ENCODE measurements at regions not wholly inside any gene's neighbourhood (a gene's known extent, or its start where the extent isn't known, plus 50 kb on each side); places are given as distances from the start of the nearest gene placed in this dataset.
"Not testable (repeated sequence)": the region's sequence is repeated elsewhere in the genome, so short reads cannot be mapped to it uniquely, and the experiment has no call there.

- H4K91ac ChIP-seq (ENCODE audit: low read depth, low read length), result no peak overlapping the region
- H2BK120ac ChIP-seq (ENCODE audit: insufficient read depth, low read length, poor library complexity), result no peak overlapping the region
- no peak overlapping the region for H2BK12ac ChIP-seq (ENCODE audit: low read length)
- H3K79me1 ChIP-seq (ENCODE audit: low read length), result no peaks in the 10 kb centered on the region
- H3K4me3 ChIP-seq (ENCODE audit: low read depth, low read length), result no peak overlapping the region
- H4K8ac ChIP-seq (ENCODE audit: low read depth, low read length), result no peak overlapping the region
- H2AK5ac ChIP-seq (ENCODE audit: low read length), result no peak overlapping the region
- H4K12ac ChIP-seq (ENCODE audit: low read depth, low read length), result no peak overlapping the region
- no peak overlapping the region for H3K23ac ChIP-seq (ENCODE audit: low read length)
- no peak overlapping the region for H3K9ac ChIP-seq (ENCODE audit: low read length)
- no peaks in the 10 kb centered on the region for H3K36me3 ChIP-seq (ENCODE audit: control insufficient read depth in 1 of 2, insufficient read depth in 2 of 2, low read length in 2 of 2)
- no peaks in the 10 kb centered on the region for H3K4me1 ChIP-seq (ENCODE audit: control insufficient read depth in 1 of 2, insufficient read depth in 2 of 2, low read length in 2 of 2)
- H2AFZ ChIP-seq (ENCODE audit: insufficient read depth, low read length, poor library complexity), result no peak overlapping the region
- DNase-seq, result no peak
- no peaks in the 10 kb centered on the region for H3K27me3 ChIP-seq (ENCODE audit: insufficient read depth, low read length)
- H3K4me2 ChIP-seq (ENCODE audit: low read length), result no peak overlapping the region
- H3K4ac ChIP-seq (ENCODE audit: low read depth, low read length), result no peak overlapping the region
- H3K27ac ChIP-seq (ENCODE audit: low read depth, low read length), result no peak overlapping the region
- H2BK5ac ChIP-seq (ENCODE audit: low read depth, low read length, poor library complexity), result no peak overlapping the region
- H3K9me3 ChIP-seq (ENCODE audit: insufficient read depth, low read depth, low read length), result no peaks in the 10 kb centered on the region
- no peak overlapping the region for H3K18ac ChIP-seq (ENCODE audit: low read length)
- no CpG with 5 or more reads among the region's 1 CpG for WGBS (ENCODE audit: extremely low coverage, insufficient coverage, insufficient read length)
- H3K79me2 ChIP-seq (ENCODE audit: control insufficient read depth, insufficient read depth, low read length, poor library complexity), result no peaks in the 10 kb centered on the region
- no peak overlapping the region for H3K14ac ChIP-seq (ENCODE audit: low read length)
Observed at GRCh38 chr5:84709075-84709474, 324.4 kb upstream of the EDIL3 start.

- H3K9me3 ChIP-seq (ENCODE audit: insufficient read depth, low read depth, low read length), result no peaks in the 10 kb centered on the region
- no peak overlapping the region for H3K23ac ChIP-seq (ENCODE audit: low read length)
- no peak overlapping the region for H4K8ac ChIP-seq (ENCODE audit: low read depth, low read length)
- no peaks in the 10 kb centered on the region for H3K4me1 ChIP-seq (ENCODE audit: control insufficient read depth in 1 of 2, insufficient read depth in 2 of 2, low read length in 2 of 2)
- WGBS (ENCODE audit: extremely low coverage, insufficient coverage, insufficient read length), result no CpG with 5 or more reads among the region's 5 CpGs
- no peak overlapping the region for H2AFZ ChIP-seq (ENCODE audit: insufficient read depth, low read length, poor library complexity)
- H3K79me1 ChIP-seq (ENCODE audit: low read length), result no peaks in the 10 kb centered on the region
- no peak overlapping the region for H2BK120ac ChIP-seq (ENCODE audit: insufficient read depth, low read length, poor library complexity)
- no peaks in the 10 kb centered on the region for H3K79me2 ChIP-seq (ENCODE audit: control insufficient read depth, insufficient read depth, low read length, poor library complexity)
- H2BK5ac ChIP-seq (ENCODE audit: low read depth, low read length, poor library complexity), result no peak overlapping the region
- no peak overlapping the region for H3K4me3 ChIP-seq (ENCODE audit: low read depth, low read length)
- H3K4ac ChIP-seq (ENCODE audit: low read depth, low read length), result no peak overlapping the region
- no peak overlapping the region for H2BK12ac ChIP-seq (ENCODE audit: low read length)
- H3K9ac ChIP-seq (ENCODE audit: low read length), result no peak overlapping the region
- no peak for DNase-seq
- no peaks in the 10 kb centered on the region for H3K36me3 ChIP-seq (ENCODE audit: control insufficient read depth in 1 of 2, insufficient read depth in 2 of 2, low read length in 2 of 2)
- no peak overlapping the region for H3K4me2 ChIP-seq (ENCODE audit: low read length)
- no peak overlapping the region for H4K91ac ChIP-seq (ENCODE audit: low read depth, low read length)
- H3K27me3 ChIP-seq (ENCODE audit: insufficient read depth, low read length), result no peaks in the 10 kb centered on the region
- no peak overlapping the region for H4K12ac ChIP-seq (ENCODE audit: low read depth, low read length)
- H3K27ac ChIP-seq (ENCODE audit: low read depth, low read length), result no peak overlapping the region
- H3K18ac ChIP-seq (ENCODE audit: low read length), result no peak overlapping the region
- no peak overlapping the region for H2AK5ac ChIP-seq (ENCODE audit: low read length)
- H3K14ac ChIP-seq (ENCODE audit: low read length), result no peak overlapping the region
Observed at GRCh38 chr5:84706678-84707641, 322.3 kb upstream of the EDIL3 start.

- not testable (repeated sequence) for H3K4me3 ChIP-seq (ENCODE audit: low read depth, low read length); H3K27ac ChIP-seq (ENCODE audit: low read depth, low read length); H3K79me2 ChIP-seq (ENCODE audit: control insufficient read depth, insufficient read depth, low read length, poor library complexity); DNase-seq; H3K4me1 ChIP-seq (ENCODE audit: control insufficient read depth in 1 of 2, insufficient read depth in 2 of 2, low read length in 2 of 2); H4K12ac ChIP-seq (ENCODE audit: low read depth, low read length); H3K4ac ChIP-seq (ENCODE audit: low read depth, low read length); H3K18ac ChIP-seq (ENCODE audit: low read length); H3K79me1 ChIP-seq (ENCODE audit: low read length); H2BK120ac ChIP-seq (ENCODE audit: insufficient read depth, low read length, poor library complexity); H3K27me3 ChIP-seq (ENCODE audit: insufficient read depth, low read length); H2AFZ ChIP-seq (ENCODE audit: insufficient read depth, low read length, poor library complexity); H3K14ac ChIP-seq (ENCODE audit: low read length); H2AK5ac ChIP-seq (ENCODE audit: low read length); H3K36me3 ChIP-seq (ENCODE audit: control insufficient read depth in 1 of 2, insufficient read depth in 2 of 2, low read length in 2 of 2); H3K23ac ChIP-seq (ENCODE audit: low read length); H4K8ac ChIP-seq (ENCODE audit: low read depth, low read length); H4K91ac ChIP-seq (ENCODE audit: low read depth, low read length); H3K9ac ChIP-seq (ENCODE audit: low read length); H3K9me3 ChIP-seq (ENCODE audit: insufficient read depth, low read depth, low read length); H2BK5ac ChIP-seq (ENCODE audit: low read depth, low read length, poor library complexity); H3K4me2 ChIP-seq (ENCODE audit: low read length); H2BK12ac ChIP-seq (ENCODE audit: low read length)
- no CpG with 5 or more reads among the region's 7 CpGs for WGBS (ENCODE audit: extremely low coverage, insufficient coverage, insufficient read length)
Observed at GRCh38 chr5:84700545-84700944, 315.9 kb upstream of the EDIL3 start.

DNA sequence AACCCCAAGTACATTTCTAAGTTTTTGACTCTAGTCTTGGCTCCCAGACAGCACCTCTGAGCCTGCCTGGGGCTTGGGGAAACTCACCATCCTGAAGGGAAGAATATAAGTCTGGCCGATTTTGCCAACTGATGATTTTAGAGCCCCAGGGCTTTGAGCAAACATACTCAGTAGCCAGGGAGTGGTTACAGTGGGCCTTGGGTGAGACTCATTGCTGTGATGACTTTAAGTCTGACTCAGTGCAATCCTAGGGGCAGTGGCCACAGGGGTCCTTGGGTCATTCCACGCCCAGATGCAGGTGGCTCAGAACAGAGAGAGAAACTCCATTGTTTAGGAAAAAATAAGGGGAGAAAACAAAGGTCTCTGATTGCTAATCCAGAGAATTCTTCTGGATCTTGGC, 312.0 kb upstream of the EDIL3 start:
- WGBS (ENCODE audit: extremely low coverage, insufficient coverage, insufficient read length), result no CpG with 5 or more reads among the region's 2 CpGs
- H3K27ac ChIP-seq (ENCODE audit: low read depth, low read length), result no peak overlapping the region

More for the DNA sequence above, 312.0 kb upstream of the EDIL3 start:
- Histone ChIP-seq H3K36me3 (ENCODE audit: control insufficient read depth in 1 of 2, insufficient read depth in 2 of 2, low read length in 2 of 2) (no peaks in the 10 kb centered on the region), H3K9ac (ENCODE audit: low read length) (no peak overlapping the region), H3K4me3 (ENCODE audit: low read depth, low read length) (no peak overlapping the region), H3K14ac (ENCODE audit: low read length) (no peak overlapping the region), H3K18ac (ENCODE audit: low read length) (no peak overlapping the region), H3K79me2 (ENCODE audit: control insufficient read depth, insufficient read depth, low read length, poor library complexity) (no peaks in the 10 kb centered on the region), H3K27me3 (ENCODE audit: insufficient read depth, low read length) (no peaks in the 10 kb centered on the region), H3K79me1 (ENCODE audit: low read length) (no peaks in the 10 kb centered on the region), H3K23ac (ENCODE audit: low read length) (no peak overlapping the region), H2BK5ac (ENCODE audit: low read depth, low read length, poor library complexity) (no peak overlapping the region), H2BK120ac (ENCODE audit: insufficient read depth, low read length, poor library complexity) (no peak overlapping the region), H2AFZ (ENCODE audit: insufficient read depth, low read length, poor library complexity) (no peak overlapping the region), H4K12ac (ENCODE audit: low read depth, low read length) (no peak overlapping the region), H3K9me3 (ENCODE audit: insufficient read depth, low read depth, low read length) (no peaks in the 10 kb centered on the region), H3K4me1 (ENCODE audit: control insufficient read depth in 1 of 2, insufficient read depth in 2 of 2, low read length in 2 of 2) (no peaks in the 10 kb centered on the region), H3K4me2 (ENCODE audit: low read length) (no peak overlapping the region), H4K8ac (ENCODE audit: low read depth, low read length) (no peak overlapping the region), H4K91ac (ENCODE audit: low read depth, low read length) (no peak overlapping the region), H2AK5ac (ENCODE audit: low read length) (no peak overlapping the region), H2BK12ac (ENCODE audit: low read length) (no peak overlapping the region), H3K4ac (ENCODE audit: low read depth, low read length) (no peak overlapping the region)
- DNase-seq, result no peak

All from trophoblast cell (in vitro differentiated cells and primary cell).